Astrocyte (in vitro differentiated cells and primary cell): ENCODE measurements at regions not wholly inside any gene's neighbourhood (a gene's known extent, or its start where the extent isn't known, plus 50 kb on each side); places are given as distances from the start of the nearest gene placed in this dataset.

ENCODE experiments used
- CTCF ChIP-seq: IDR thresholded peaks from 2 replicates; pipeline ENCODE4 v1.5.1; 2011; ENCODE audit warnings: low read depth, mild to moderate bottlenecking, inconsistent platforms, low read length, moderate library complexity; ENCODE audit not compliant: insufficient read depth
- EZH2 ChIP-seq: IDR thresholded peaks from 2 replicates; pipeline ENCODE4 v1.6.1; 2012; ENCODE audit warnings: mild to moderate bottlenecking, low read length, inconsistent platforms; ENCODE audit not compliant: insufficient read depth

GRCh38 chr9:16192403-16193017, 639.7 kb downstream of the CCDC171 start:
- TF ChIP-seq CTCF: no peak
- TF ChIP-seq EZH2: no peak
